ENCODE measurements at regions not wholly inside any gene's neighbourhood (a gene's known extent, or its start where the extent isn't known, plus 50 kb on each side); places are given as distances from the start of the nearest gene placed in this dataset.

DNA sequence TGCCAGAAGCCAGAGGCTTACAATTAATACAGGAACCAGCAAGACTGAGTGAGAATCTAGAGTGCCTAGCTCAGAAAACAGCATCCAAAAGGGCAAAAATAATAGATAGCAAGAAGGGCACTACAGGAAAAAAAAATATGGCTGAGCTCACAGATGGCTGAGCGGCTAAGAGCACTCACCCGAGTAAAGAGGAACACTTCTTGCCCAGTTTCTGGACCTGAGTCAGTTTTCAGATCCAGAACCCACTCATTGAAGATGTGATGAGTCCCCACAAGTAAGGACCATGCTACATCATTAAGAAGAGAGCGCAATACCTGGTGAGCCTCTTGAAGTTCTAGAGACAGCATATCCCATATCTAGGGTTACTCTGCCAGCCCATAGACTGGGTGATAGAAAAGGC lies 65.5 kb upstream of the MAP3K1 start:
- no peaks in the 10 kb centered on the region for H3K36me3 Mint-ChIP-seq (ENCODE audit: unreplicated experiment)
- no peaks in the 10 kb centered on the region for H3K27me3 Mint-ChIP-seq (ENCODE audit: unreplicated experiment)
- no peak for DNase-seq
- no peak overlapping the region for H3K27ac Mint-ChIP-seq (ENCODE audit: unreplicated experiment)
- H3K4me1 Mint-ChIP-seq (ENCODE audit: low read depth, unreplicated experiment): no peaks in the 10 kb centered on the region
- no peak overlapping the region for H3K4me3 Mint-ChIP-seq (ENCODE audit: unreplicated experiment)
- no peaks in the 10 kb centered on the region for H3K9me3 Mint-ChIP-seq (ENCODE audit: unreplicated experiment)
- no peak for TF ChIP-seq CTCF (IDR thresholded peaks at IDR 0.05; ENCODE audit: partially characterized antibody, unreplicated experiment)

GRCh38 chr5:56746553-56747339 lies 68.6 kb upstream of the MAP3K1 start:
- no peaks in the 10 kb centered on the region for H3K27me3 Mint-ChIP-seq (ENCODE audit: unreplicated experiment)
- DNase-seq: no peak
- H3K4me3 Mint-ChIP-seq (ENCODE audit: unreplicated experiment): no peak overlapping the region
- no peaks in the 10 kb centered on the region for H3K36me3 Mint-ChIP-seq (ENCODE audit: unreplicated experiment)
- no peaks in the 10 kb centered on the region for H3K4me1 Mint-ChIP-seq (ENCODE audit: low read depth, unreplicated experiment)
- H3K27ac Mint-ChIP-seq (ENCODE audit: unreplicated experiment): no peak overlapping the region
- no peaks in the 10 kb centered on the region for H3K9me3 Mint-ChIP-seq (ENCODE audit: unreplicated experiment)
- no peak for TF ChIP-seq CTCF (IDR thresholded peaks at IDR 0.05; ENCODE audit: partially characterized antibody, unreplicated experiment)

- Mint-ChIP-seq H3K27me3 (ENCODE audit: unreplicated experiment) (no peaks in the 10 kb centered on the region), H3K27ac (ENCODE audit: unreplicated experiment) (no peak overlapping the region), H3K4me1 (ENCODE audit: low read depth, unreplicated experiment) (no peaks in the 10 kb centered on the region), H3K36me3 (ENCODE audit: unreplicated experiment) (no peaks in the 10 kb centered on the region), H3K4me3 (ENCODE audit: unreplicated experiment) (no peak overlapping the region), H3K9me3 (ENCODE audit: unreplicated experiment) (no peaks in the 10 kb centered on the region)
- no peak for TF ChIP-seq CTCF (IDR thresholded peaks at IDR 0.05; ENCODE audit: partially characterized antibody, unreplicated experiment)
- no peak for DNase-seq
Observed at GRCh38 chr5:56745864-56746263, 69.5 kb upstream of the MAP3K1 start.

DNA sequence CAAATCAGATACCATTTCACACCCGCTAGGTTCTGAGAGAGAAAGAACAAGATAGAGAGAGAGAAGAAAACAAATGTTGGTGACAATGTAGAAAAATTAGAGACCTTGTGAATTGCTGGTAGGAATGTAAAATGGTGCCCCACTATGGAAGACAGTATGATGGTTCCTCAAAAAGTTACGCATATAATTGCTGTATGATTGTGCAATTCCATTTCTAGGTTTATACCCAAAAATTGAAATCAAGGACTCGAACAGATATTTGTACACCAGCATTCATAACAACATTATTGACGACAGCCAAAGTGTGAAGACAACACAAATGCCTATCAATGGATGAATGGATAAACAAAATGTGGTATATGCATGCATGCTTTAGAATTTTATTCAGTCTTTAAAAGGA lies 74.5 kb upstream of the MAP3K1 start:
- no peak for DNase-seq
- no peak for TF ChIP-seq CTCF (IDR thresholded peaks at IDR 0.05; ENCODE audit: partially characterized antibody, unreplicated experiment)
- no peaks in the 10 kb centered on the region for H3K9me3 Mint-ChIP-seq (ENCODE audit: unreplicated experiment)
- no peaks in the 10 kb centered on the region for H3K36me3 Mint-ChIP-seq (ENCODE audit: unreplicated experiment)
- no peak overlapping the region for H3K4me3 Mint-ChIP-seq (ENCODE audit: unreplicated experiment)
- peaks cover 1% of the 10 kb centered on the region for H3K4me1 Mint-ChIP-seq (ENCODE audit: low read depth, unreplicated experiment)
- no peak overlapping the region for H3K27ac Mint-ChIP-seq (ENCODE audit: unreplicated experiment)
- no peaks in the 10 kb centered on the region for H3K27me3 Mint-ChIP-seq (ENCODE audit: unreplicated experiment)

DNA sequence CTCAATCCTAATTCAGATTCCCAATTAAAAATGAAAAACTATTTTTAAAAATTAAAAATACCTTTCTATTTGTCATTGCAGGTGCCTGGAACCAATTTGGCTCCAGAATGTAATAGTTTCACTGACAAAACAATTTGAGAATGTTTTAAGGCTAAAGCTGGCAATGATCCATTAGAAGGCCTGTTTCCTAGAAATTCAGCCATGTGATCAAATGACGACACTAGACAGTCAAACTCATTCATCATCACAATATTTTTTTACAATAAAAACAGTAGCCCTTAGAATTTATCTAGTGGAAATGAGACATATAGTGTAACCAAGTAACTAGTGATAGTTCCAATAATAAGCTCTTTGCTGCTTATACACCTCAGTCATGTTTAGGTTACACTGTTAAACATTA lies 75.4 kb upstream of the MAP3K1 start:
- Mint-ChIP-seq H3K27me3 (ENCODE audit: unreplicated experiment) (no peaks in the 10 kb centered on the region), H3K4me1 (ENCODE audit: low read depth, unreplicated experiment) (peaks cover 3% of the 10 kb centered on the region), H3K9me3 (ENCODE audit: unreplicated experiment) (no peaks in the 10 kb centered on the region), H3K4me3 (ENCODE audit: unreplicated experiment) (no peak overlapping the region), H3K36me3 (ENCODE audit: unreplicated experiment) (no peaks in the 10 kb centered on the region), H3K27ac (ENCODE audit: unreplicated experiment) (no peak overlapping the region)
- DNase-seq: no peak
- no peak for TF ChIP-seq CTCF (IDR thresholded peaks at IDR 0.05; ENCODE audit: partially characterized antibody, unreplicated experiment)

All from glutamatergic neuron (in vitro differentiated cells).